ENCODE measurements at regions not wholly inside any gene's neighbourhood (a gene's known extent, or its start where the extent isn't known, plus 50 kb on each side); places are given as distances from the start of the nearest gene placed in this dataset.
"Not testable (repeated sequence)": the region's sequence is repeated elsewhere in the genome, so short reads cannot be mapped to it uniquely, and the experiment has no call there.

DNA sequence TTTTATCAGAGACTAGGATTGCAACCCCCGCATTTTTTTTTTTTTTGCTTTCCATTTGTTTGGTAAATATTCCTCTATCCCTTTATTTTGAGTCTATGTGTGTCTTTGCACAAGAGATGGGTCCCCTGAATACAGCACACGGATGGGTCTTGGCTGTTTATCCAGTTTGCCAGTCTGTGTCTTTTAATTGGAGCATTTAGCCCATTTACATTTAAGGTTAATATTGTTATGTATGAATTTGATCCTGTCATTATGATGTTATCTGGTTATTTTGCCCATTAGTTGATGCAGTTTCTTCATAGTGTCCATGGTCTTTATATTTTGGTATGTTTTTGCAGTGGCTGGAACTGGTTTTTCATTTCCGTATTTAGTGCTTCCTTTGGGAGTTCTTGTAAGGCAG, 220.9 kb downstream of the UTRN start:
- TF ChIP-seq CTCF (IDR thresholded peaks at IDR 0.05); POLR2AphosphoS5 (IDR thresholded peaks at IDR 0.05; ENCODE audit: low read depth, low read length); REST (IDR thresholded peaks at IDR 0.05; ENCODE audit: insufficient read depth in 1 of 2, low read depth in 2 of 2, low read length in 1 of 2); TCF7L2 (IDR thresholded peaks at IDR 0.05; ENCODE audit: low read depth, low read length): not testable (repeated sequence)
